WTC11 (cell line): ENCODE measurements at regions not wholly inside any gene's neighbourhood (a gene's known extent, or its start where the extent isn't known, plus 50 kb on each side); places are given as distances from the start of the nearest gene placed in this dataset.
A peak's percentile ranks its signal among the peaks of the same experiment; 100 is the strongest.

Experiments used
- ATAC-seq: fragments of 200-7000 bp; cut with Tn5 transposase; 2 replicates; pipeline ENCODE4 v1.10.0; 2021; ENCODE audit warnings: mild to moderate bottlenecking, moderate library complexity
- CTCF ChIA-PET: fragments of 300-600 bp; sonication (Branson Sonifier 250); formaldehyde crosslinking; loops from one replicate; lab custom pipeline; 2021; ENCODE audit warnings: antibody characterized with exemption; lab: Charles Lee
- POLR2A ChIA-PET: fragments of 350-600 bp; sonication (Branson Sonifier 250); formaldehyde crosslinking; loops from one replicate; lab custom pipeline; 2021; ENCODE audit warnings: antibody characterized with exemption; lab: Charles Lee
- DNase-seq: peaks from one replicate; pipeline ENCODE4 v3.0.0; 2021; ENCODE audit warnings: low spot score
- H3K27ac Mint-ChIP-seq: 2 replicates; pipeline ENCODE4 v1.8.0; 2021; ENCODE audit warnings: mixed read lengths
- H3K27me3 Mint-ChIP-seq: 2 replicates; pipeline ENCODE4 v1.8.0; 2021; ENCODE audit warnings: low read depth, mild to moderate bottlenecking, moderate library complexity, mixed read lengths
- H3K36me3 Mint-ChIP-seq: 2 replicates; pipeline ENCODE4 v1.8.0; 2021; ENCODE audit warnings: mixed read lengths
- H3K4me1 Mint-ChIP-seq: 2 replicates; pipeline ENCODE4 v1.8.0; 2022; ENCODE audit warnings: mixed read lengths
- H3K4me3 Mint-ChIP-seq: 2 replicates; pipeline ENCODE4 v1.8.0; 2021; ENCODE audit warnings: mild to moderate bottlenecking, moderate library complexity, mixed read lengths
- H3K9me3 Mint-ChIP-seq: 2 replicates; pipeline ENCODE4 v1.8.0; 2021; ENCODE audit warnings: mixed read lengths
- ATF1 ChIP-seq: sonication (generic); formaldehyde crosslinking; IDR thresholded peaks from 2 replicates; pipeline ENCODE4 v1.8.1; 2023; ENCODE audit warnings: mild to moderate bottlenecking, moderate library complexity, missing genetic modification reagents
- E2F1 ChIP-seq: sonication (generic); formaldehyde crosslinking; IDR thresholded peaks from 2 replicates; pipeline ENCODE4 v1.8.0; 2022; ENCODE audit warnings: mild to moderate bottlenecking, missing genetic modification reagents
- E2F4 ChIP-seq: sonication (generic); formaldehyde crosslinking; IDR thresholded peaks from 2 replicates; pipeline ENCODE4 v1.8.1; 2022; ENCODE audit warnings: low read depth, mild to moderate bottlenecking, moderate library complexity, missing genetic modification reagents, borderline replicate concordance
- EMX1 ChIP-seq: fragments of 250-450 bp; sonication (Bioruptor Pico); IDR thresholded peaks from 2 replicates; pipeline ENCODE4 v1.8.0; 2021; ENCODE audit warnings: mild to moderate bottlenecking
- FOXP4 ChIP-seq: sonication (generic); formaldehyde crosslinking; IDR thresholded peaks from 2 replicates; pipeline ENCODE4 v1.8.0; 2022; ENCODE audit warnings: mild to moderate bottlenecking, missing genetic modification reagents
- GTF2I ChIP-seq: fragments of 250-450 bp; sonication (Bioruptor Pico); conservative IDR thresholded peaks from 2 replicates; pipeline ENCODE4 v1.4.0; 2021; ENCODE audit warnings: mild to moderate bottlenecking
- HMGA2 ChIP-seq: fragments of 250-450 bp; sonication (Bioruptor Pico); IDR thresholded peaks from 2 replicates; pipeline ENCODE4 v1.4.0; 2021; ENCODE audit warnings: mild to moderate bottlenecking, moderate library complexity
- HMGXB4 ChIP-seq: sonication (generic); formaldehyde crosslinking; IDR thresholded peaks from 2 replicates; pipeline ENCODE4 v1.8.1; 2023; ENCODE audit warnings: mild to moderate bottlenecking, moderate library complexity, missing genetic modification reagents
- MAX ChIP-seq: sonication (generic); formaldehyde crosslinking; IDR thresholded peaks from 2 replicates; pipeline ENCODE4 v1.8.0; 2022; ENCODE audit warnings: mild to moderate bottlenecking, missing genetic modification reagents
- MXD4 ChIP-seq: fragments of 250-450 bp; sonication (Bioruptor Pico); IDR thresholded peaks from 2 replicates; pipeline ENCODE4 v1.8.0; 2021; ENCODE audit warnings: mild to moderate bottlenecking, moderate library complexity, borderline replicate concordance
- MYBL2 ChIP-seq: sonication (generic); formaldehyde crosslinking; IDR thresholded peaks from 2 replicates; pipeline ENCODE4 v1.8.1; 2023; ENCODE audit warnings: mild to moderate bottlenecking, moderate library complexity, missing genetic modification reagents
- NFE2L1 ChIP-seq: sonication (generic); formaldehyde crosslinking; IDR thresholded peaks from 2 replicates; pipeline ENCODE4 v1.8.1; 2023; ENCODE audit warnings: missing genetic modification reagents
- NR2C2 ChIP-seq: sonication (generic); formaldehyde crosslinking; IDR thresholded peaks from 2 replicates; pipeline ENCODE4 v1.8.0; 2022; ENCODE audit warnings: mild to moderate bottlenecking, missing genetic modification reagents
- OVOL2 ChIP-seq: fragments of 250-450 bp; sonication (Bioruptor Pico); IDR thresholded peaks from 2 replicates; pipeline ENCODE4 v1.9.0; 2021; ENCODE audit warnings: mild to moderate bottlenecking, borderline replicate concordance
- SMAD3 ChIP-seq: sonication (generic); formaldehyde crosslinking; IDR thresholded peaks from 2 replicates; pipeline ENCODE4 v1.8.0; 2022; ENCODE audit warnings: missing genetic modification reagents, mild to moderate bottlenecking, borderline replicate concordance
- SMAD4 ChIP-seq: sonication (generic); formaldehyde crosslinking; IDR thresholded peaks from 2 replicates; pipeline ENCODE4 v1.8.0; 2022; ENCODE audit warnings: mild to moderate bottlenecking, missing genetic modification reagents
- TCF7 ChIP-seq: sonication (generic); formaldehyde crosslinking; IDR thresholded peaks from 2 replicates; pipeline ENCODE4 v1.8.0; 2022; ENCODE audit warnings: mild to moderate bottlenecking, low read depth, missing genetic modification reagents, moderate library complexity
- USF1 ChIP-seq: sonication (generic); formaldehyde crosslinking; IDR thresholded peaks from 2 replicates; pipeline ENCODE4 v1.8.0; 2022; ENCODE audit warnings: mild to moderate bottlenecking, missing genetic modification reagents
- ZNF121 ChIP-seq: sonication (generic); formaldehyde crosslinking; IDR thresholded peaks from 2 replicates; pipeline ENCODE4 v1.8.0; 2023; ENCODE audit warnings: missing genetic modification reagents
- ZNF423 ChIP-seq: fragments of 250-450 bp; sonication (Bioruptor Pico); IDR thresholded peaks from 2 replicates; pipeline ENCODE4 v2.1.2; 2022; ENCODE audit warnings: mild to moderate bottlenecking, moderate library complexity
- ZNF532 ChIP-seq: fragments of 250-450 bp; sonication (Bioruptor Pico); IDR thresholded peaks from 2 replicates; pipeline ENCODE4 v1.9.0; 2021; ENCODE audit warnings: mild to moderate bottlenecking, borderline replicate concordance

GRCh38 chr12:116441292-116441691 lies 117.9 kb upstream of the MAP1LC3B2 start:
- ATAC-seq (no peak), DNase-seq (no peak)
- H3K36me3 Mint-ChIP-seq = no peaks in the 10 kb centered on the region
- ChIA-PET CTCF (interaction anchor here (1.0 kb wide), 1 partner anchor 168 kb away, joined by 3 read pairs; no protein-coding TSS in a partner anchor), POLR2A (no interaction called here)
- H3K4me1 Mint-ChIP-seq = peaks cover 22% of the 10 kb centered on the region
- H3K27me3 Mint-ChIP-seq = no peaks in the 10 kb centered on the region
- TF ChIP-seq HMGA2 (CRISPR knock-in tag) (no peak), SMAD3 (CRISPR knock-in tag) (no peak), MAX (CRISPR knock-in tag) (0 out of 2 replicates have a peak, but pooled peaks have one; percentile 29)
- H3K4me3 Mint-ChIP-seq = no peak overlapping the region
- H3K27ac Mint-ChIP-seq = peak overlapping the region; percentile 84; the same call in 1 of the 2 replicates
- no peaks in the 10 kb centered on the region for H3K9me3 Mint-ChIP-seq

GRCh38 chr12:116442304-116442703 lies 116.9 kb upstream of the MAP1LC3B2 start:
- Mint-ChIP-seq H3K36me3 (no peaks in the 10 kb centered on the region), H3K4me3 (no peak overlapping the region), H3K27ac (no peak overlapping the region), H3K4me1 (peaks cover 14% of the 10 kb centered on the region), H3K9me3 (no peaks in the 10 kb centered on the region)
- no peak for DNase-seq
- ChIA-PET CTCF (no interaction called here), POLR2A (no interaction called here)
- TF ChIP-seq E2F1 (CRISPR knock-in tag) = no peak
- TF ChIP-seq ZNF121 (CRISPR knock-in tag) = peak; percentile 16; the same call in 1 of the 2 replicates
- TF ChIP-seq, all 79 proteins: peak for 1
- no peak for ATAC-seq
- H3K27me3 Mint-ChIP-seq = no peaks in the 10 kb centered on the region

GRCh38 chr12:116442946-116443345 lies 116.2 kb upstream of the MAP1LC3B2 start:
- H3K36me3 Mint-ChIP-seq = no peaks in the 10 kb centered on the region
- no peak overlapping the region for H3K27ac Mint-ChIP-seq
- H3K4me1 Mint-ChIP-seq = peaks cover 14% of the 10 kb centered on the region
- ATAC-seq = no peak
- CTCF ChIA-PET = interaction anchor here (0.6 kb wide), 1 partner anchor 9 kb away, joined by 3 read pairs; no protein-coding TSS in a partner anchor
- no peak overlapping the region for H3K4me3 Mint-ChIP-seq
- no peak for DNase-seq
- H3K9me3 Mint-ChIP-seq = no peaks in the 10 kb centered on the region
- H3K27me3 Mint-ChIP-seq = 0 out of 2 replicates have a peak, but pooled peaks cover 3% of the 10 kb centered on the region
- POLR2A ChIA-PET = no interaction called here
- TF ChIP-seq ZNF532 (CRISPR knock-in tag) (no peak), EMX1 (no peak), ATF1 (no peak), TCF7 (CRISPR knock-in tag) (no peak), MXD4 (CRISPR knock-in tag) (no peak), FOXP4 (no peak), ZNF121 (CRISPR knock-in tag) (no peak), MYBL2 (no peak), HMGXB4 (CRISPR knock-in tag) (no peak), GTF2I (CRISPR knock-in tag) (no peak), OVOL2 (no peak), E2F4 (CRISPR knock-in tag) (no peak), ZNF423 (CRISPR knock-in tag) (no peak), USF1 (CRISPR knock-in tag) (no peak), MAX (CRISPR knock-in tag) (no peak), SMAD4 (CRISPR knock-in tag) (no peak), NFE2L1 (CRISPR knock-in tag) (no peak), NR2C2 (CRISPR knock-in tag) (no peak)
